Hepatocyte (in vitro differentiated cells): ENCODE measurements at regions not wholly inside any gene's neighbourhood (a gene's known extent, or its start where the extent isn't known, plus 50 kb on each side); places are given as distances from the start of the nearest gene placed in this dataset.

Source experiments
- DNase-seq: peaks from one replicate; pipeline ENCODE4 v3.0.0-alpha.2; 2016; ENCODE audit warnings: low spot score
- H2AFZ ChIP-seq: fragments of 200-600 bp; sonication (generic); 2 replicates; pipeline ENCODE4 v1.6.0; 2016; ENCODE audit warnings: antibody characterized with exemption, mild to moderate bottlenecking
- H3K27ac ChIP-seq: fragments of 200-600 bp; sonication (generic); 2 replicates; pipeline ENCODE4 v1.5.1; 2016; ENCODE audit warnings: mild to moderate bottlenecking
- H3K27me3 ChIP-seq: fragments of 200-600 bp; sonication (generic); 2 replicates; pipeline ENCODE4 v1.6.1; 2016
- H3K36me3 ChIP-seq: fragments of 200-600 bp; sonication (generic); replicated peaks from 2 replicates; pipeline ENCODE4 v1.5.1; 2016; ENCODE audit warnings: low read depth; ENCODE audit not compliant: insufficient read depth
- H3K4me1 ChIP-seq: fragments of 200-600 bp; sonication (generic); 2 replicates; pipeline ENCODE4 v1.5.1; 2016; ENCODE audit warnings: mild to moderate bottlenecking, moderate library complexity; ENCODE audit not compliant: insufficient read depth
- H3K4me2 ChIP-seq: fragments of 200-600 bp; sonication (generic); 2 replicates; pipeline ENCODE4 v1.6.0; 2016
- H3K4me3 ChIP-seq: fragments of 200-600 bp; sonication (generic); 2 replicates; pipeline ENCODE4 v1.5.1; 2016; ENCODE audit warnings: mild to moderate bottlenecking
- H3K79me2 ChIP-seq: fragments of 200-600 bp; sonication (generic); 2 replicates; pipeline ENCODE4 v1.6.0; 2017; ENCODE audit warnings: mild to moderate bottlenecking
- H3K9me2 ChIP-seq: fragments of 200-600 bp; sonication (generic); replicated peaks from 2 replicates; pipeline ENCODE4 v1.6.0; 2017; ENCODE audit warnings: mild to moderate bottlenecking; ENCODE audit not compliant: insufficient read depth
- H3K9me3 ChIP-seq: fragments of 200-600 bp; sonication (generic); 2 replicates; pipeline ENCODE4 v1.5.1; 2016; ENCODE audit warnings: low read depth, mild to moderate bottlenecking
- H4K20me1 ChIP-seq: fragments of 200-600 bp; sonication (generic); 2 replicates; pipeline ENCODE4 v1.6.0; 2016; ENCODE audit warnings: mild to moderate bottlenecking; ENCODE audit not compliant: insufficient read depth, poor library complexity, severe bottlenecking
- EZH2 ChIP-seq: fragments of 200-600 bp; sonication (generic); IDR thresholded peaks from 2 replicates; pipeline ENCODE4 v1.6.1; 2016; ENCODE audit warnings: antibody characterized with exemption, mild to moderate bottlenecking, borderline replicate concordance
- EZH2phosphoT487 ChIP-seq: fragments of 200-600 bp; sonication (generic); IDR thresholded peaks from one replicate; pipeline ENCODE4 v1.6.1; 2018; ENCODE audit warnings: antibody characterized with exemption, mild to moderate bottlenecking, low read depth, moderate library complexity; ENCODE audit not compliant: unreplicated experiment, severe bottlenecking
- WGBS: methylation state at CpG from one replicate; pipeline ENCODE4 v1.1.6; 2016; ENCODE audit warnings: low lambda C conversion rate; ENCODE audit errors: missing lambda C conversion rate; 5-methylcytosine and 5-hydroxymethylcytosine counted together
- TF ChIP-seq, protein P1 (sequence below): fragments of 200-600 bp; sonication (generic); IDR thresholded peaks from 2 replicates; pipeline ENCODE4 v1.5.1; 2016; ENCODE audit warnings: antibody characterized with exemption, mild to moderate bottlenecking; ENCODE audit not compliant: poor library complexity

DNA sequence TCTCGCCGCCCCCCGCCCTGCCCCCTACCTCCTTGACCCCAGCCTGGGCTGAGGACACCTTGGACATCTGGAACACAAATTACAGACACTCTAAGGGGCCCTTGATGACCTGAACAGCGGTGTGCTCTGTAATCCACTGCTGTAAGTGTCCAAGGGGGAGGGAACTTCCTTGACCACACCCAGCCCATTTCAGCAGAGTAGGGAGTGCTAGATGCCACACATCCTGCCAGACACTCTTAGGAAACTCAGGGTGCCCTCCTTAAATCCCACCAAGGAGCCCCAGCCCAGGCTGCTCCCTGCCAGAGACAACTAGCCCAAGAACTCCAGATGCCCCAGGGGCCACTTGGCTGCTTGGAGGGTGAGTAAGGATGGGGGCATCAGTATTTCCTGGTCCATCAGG is 282.2 kb downstream of the RRAGC start:
- DNase-seq: no peak
- Histone ChIP-seq H2AFZ (no peak overlapping the region), H3K79me2 (no peaks in the 10 kb centered on the region), H4K20me1 (no peaks in the 10 kb centered on the region), H3K27me3 (peaks cover 75% of the 10 kb centered on the region), H3K4me1 (peaks cover 4% of the 10 kb centered on the region), H3K4me2 (no peak overlapping the region), H3K36me3 (no peaks in the 10 kb centered on the region), H3K27ac (no peak overlapping the region), H3K4me3 (no peak overlapping the region), H3K9me3 (no peaks in the 10 kb centered on the region), H3K9me2 (no peaks in the 10 kb centered on the region)
- 77% methylated on average over 4 of the region's 4 CpGs for WGBS
- no peak for TF ChIP-seq EZH2phosphoT487
- no peak for TF ChIP-seq EZH2
- TF ChIP-seq, protein P1, sequence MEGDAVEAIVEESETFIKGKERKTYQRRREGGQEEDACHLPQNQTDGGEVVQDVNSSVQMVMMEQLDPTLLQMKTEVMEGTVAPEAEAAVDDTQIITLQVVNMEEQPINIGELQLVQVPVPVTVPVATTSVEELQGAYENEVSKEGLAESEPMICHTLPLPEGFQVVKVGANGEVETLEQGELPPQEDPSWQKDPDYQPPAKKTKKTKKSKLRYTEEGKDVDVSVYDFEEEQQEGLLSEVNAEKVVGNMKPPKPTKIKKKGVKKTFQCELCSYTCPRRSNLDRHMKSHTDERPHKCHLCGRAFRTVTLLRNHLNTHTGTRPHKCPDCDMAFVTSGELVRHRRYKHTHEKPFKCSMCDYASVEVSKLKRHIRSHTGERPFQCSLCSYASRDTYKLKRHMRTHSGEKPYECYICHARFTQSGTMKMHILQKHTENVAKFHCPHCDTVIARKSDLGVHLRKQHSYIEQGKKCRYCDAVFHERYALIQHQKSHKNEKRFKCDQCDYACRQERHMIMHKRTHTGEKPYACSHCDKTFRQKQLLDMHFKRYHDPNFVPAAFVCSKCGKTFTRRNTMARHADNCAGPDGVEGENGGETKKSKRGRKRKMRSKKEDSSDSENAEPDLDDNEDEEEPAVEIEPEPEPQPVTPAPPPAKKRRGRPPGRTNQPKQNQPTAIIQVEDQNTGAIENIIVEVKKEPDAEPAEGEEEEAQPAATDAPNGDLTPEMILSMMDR: no peak

DNA sequence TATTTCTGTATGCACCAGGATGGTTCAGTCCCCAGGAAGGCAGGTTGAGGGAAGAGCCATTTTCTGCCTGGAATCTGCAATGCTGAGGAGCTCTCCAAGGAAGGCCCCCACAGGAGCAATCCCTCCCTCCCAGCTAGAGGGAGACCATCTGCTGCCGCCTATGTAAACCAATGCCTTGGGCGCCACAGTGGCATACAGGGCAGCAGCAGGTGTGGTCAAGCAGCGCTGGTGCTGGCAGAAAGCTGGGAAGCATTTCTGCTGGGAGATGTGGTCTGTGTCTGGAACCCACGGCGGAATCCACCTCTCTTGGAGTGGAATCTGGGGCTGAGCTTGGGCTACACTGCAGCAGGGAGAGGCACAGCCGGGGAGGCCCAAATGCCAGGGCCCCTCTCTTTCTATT is 283.3 kb downstream of the RRAGC start:
- H3K27me3 ChIP-seq: peaks cover 79% of the 10 kb centered on the region
- H3K4me2 ChIP-seq: no peak overlapping the region
- DNase-seq: no peak
- no peaks in the 10 kb centered on the region for H3K36me3 ChIP-seq
- no peaks in the 10 kb centered on the region for H3K9me3 ChIP-seq
- no peaks in the 10 kb centered on the region for H4K20me1 ChIP-seq
- no peak overlapping the region for H3K4me3 ChIP-seq
- TF ChIP-seq EZH2: no peak
- TF ChIP-seq, protein P1: no peak
- TF ChIP-seq EZH2phosphoT487: no peak
- H3K9me2 ChIP-seq: no peaks in the 10 kb centered on the region
- WGBS: 80% methylated on average over 6 of the region's 6 CpGs
- H2AFZ ChIP-seq: no peak overlapping the region
- H3K27ac ChIP-seq: no peak overlapping the region
- no peaks in the 10 kb centered on the region for H3K79me2 ChIP-seq
- peaks cover 4% of the 10 kb centered on the region for H3K4me1 ChIP-seq

DNA sequence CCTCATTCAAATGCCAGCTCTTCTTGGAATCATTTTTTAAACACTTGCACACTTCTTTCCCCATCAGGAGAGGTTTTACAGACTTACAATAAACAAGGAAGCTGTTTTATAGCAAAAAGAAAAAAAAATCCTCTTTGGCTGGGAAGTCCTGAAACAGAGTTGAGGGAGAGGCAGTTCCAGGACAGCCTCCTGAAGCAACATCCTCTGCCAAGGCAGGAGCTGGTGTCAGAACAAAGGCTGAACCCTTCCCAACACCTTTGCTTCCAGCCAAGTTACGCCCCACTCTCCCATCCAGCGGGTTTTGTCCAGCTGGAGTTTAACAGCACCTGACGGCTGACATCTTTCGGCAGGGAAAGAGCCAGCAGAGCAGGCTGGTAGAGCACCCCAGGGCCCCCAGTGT is 287.8 kb downstream of the RRAGC start:
- Histone ChIP-seq H2AFZ (no peak overlapping the region), H3K4me3 (no peak overlapping the region), H3K9me3 (no peaks in the 10 kb centered on the region), H3K36me3 (no peaks in the 10 kb centered on the region), H3K27ac (no peak overlapping the region), H3K79me2 (no peaks in the 10 kb centered on the region), H3K4me2 (no peak overlapping the region), H3K27me3 (peaks cover 41% of the 10 kb centered on the region), H3K9me2 (no peaks in the 10 kb centered on the region), H3K4me1 (no peaks in the 10 kb centered on the region), H4K20me1 (no peaks in the 10 kb centered on the region)
- 65% methylated on average over 4 of the region's 4 CpGs for WGBS
- TF ChIP-seq EZH2: no peak
- TF ChIP-seq, protein P1: no peak
- TF ChIP-seq EZH2phosphoT487: no peak
- peak; percentile 19 for DNase-seq

DNA sequence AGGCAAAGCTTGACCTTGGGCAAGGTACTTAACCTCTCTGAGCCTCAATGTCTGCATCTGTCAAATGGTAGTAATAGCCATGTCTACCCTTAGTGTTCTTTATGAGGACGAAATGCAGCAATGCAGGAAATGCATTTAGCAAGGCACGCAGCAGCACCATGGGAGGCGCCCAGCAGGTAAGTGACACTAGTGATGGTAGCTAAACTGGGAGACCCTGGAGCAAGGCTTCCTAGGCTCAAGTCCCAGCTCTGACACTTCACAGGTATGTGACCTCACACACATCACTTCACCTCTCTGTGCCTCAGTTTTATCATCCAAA is 289.0 kb downstream of the RRAGC start:
- no peak overlapping the region for H3K27ac ChIP-seq
- no peaks in the 10 kb centered on the region for H4K20me1 ChIP-seq
- no peak for TF ChIP-seq EZH2phosphoT487
- TF ChIP-seq EZH2: no peak
- TF ChIP-seq, protein P1: no peak
- H3K36me3 ChIP-seq: no peaks in the 10 kb centered on the region
- no peak overlapping the region for H2AFZ ChIP-seq
- no peaks in the 10 kb centered on the region for H3K9me3 ChIP-seq
- no peaks in the 10 kb centered on the region for H3K4me1 ChIP-seq
- DNase-seq: no peak
- no peaks in the 10 kb centered on the region for H3K9me2 ChIP-seq
- 87% methylated on average over 3 of the region's 3 CpGs for WGBS
- peaks cover 37% of the 10 kb centered on the region for H3K27me3 ChIP-seq
- H3K4me2 ChIP-seq: no peak overlapping the region
- H3K4me3 ChIP-seq: no peak overlapping the region
- H3K79me2 ChIP-seq: no peaks in the 10 kb centered on the region
